Lower lobe of right lung (tissue), 2 donors: ENCODE measurements at regions not wholly inside any gene's neighbourhood (a gene's known extent, or its start where the extent isn't known, plus 50 kb on each side); places are given as distances from the start of the nearest gene placed in this dataset.

Experiments
- ATAC-seq, 2 donors: fragments of 200-7000 bp; cut with Tn5 transposase; one replicate each; pipeline ENCODE4 v1.9.1; 2020 to 2022; ENCODE audit warnings: mild to moderate bottlenecking in 2 of 2, moderate library complexity in 2 of 2
- DNase-seq: peaks from one replicate; pipeline ENCODE4 v3.0.0-alpha.2; 2020
- H3K27ac ChIP-seq: fragments of 200-600 bp; one replicate; pipeline ENCODE4 v1.8.0; 2022
- H3K27me3 ChIP-seq: fragments of 200-600 bp; one replicate; pipeline ENCODE4 v1.8.0; 2022; ENCODE audit warnings: low read depth
- H3K36me3 ChIP-seq: fragments of 200-600 bp; one replicate; pipeline ENCODE4 v1.8.0; 2022; ENCODE audit warnings: mild to moderate bottlenecking
- H3K4me1 ChIP-seq: fragments of 200-600 bp; one replicate; pipeline ENCODE4 v1.8.0; 2022
- H3K4me3 ChIP-seq: fragments of 200-600 bp; one replicate; pipeline ENCODE4 v1.8.0; 2022; ENCODE audit warnings: mild to moderate bottlenecking
- H3K9me3 ChIP-seq: fragments of 200-600 bp; one replicate; pipeline ENCODE4 v1.8.0; 2022
- intact Hi-C: fragments of 100-400 bp; cut with DNase I; formaldehyde crosslinking; loops from one replicate; pipeline ENCODE4 v1.11.0; 2022
- TF ChIP-seq, protein P1 (sequence below): fragments of 200-600 bp; IDR thresholded peaks from one replicate; pipeline ENCODE4 v1.8.0; 2022; ENCODE audit warnings: antibody characterized with exemption, mild to moderate bottlenecking
- donor health status: DM: no; HTN: yes; CAD: no; lungs with severe emphysema.

DNA sequence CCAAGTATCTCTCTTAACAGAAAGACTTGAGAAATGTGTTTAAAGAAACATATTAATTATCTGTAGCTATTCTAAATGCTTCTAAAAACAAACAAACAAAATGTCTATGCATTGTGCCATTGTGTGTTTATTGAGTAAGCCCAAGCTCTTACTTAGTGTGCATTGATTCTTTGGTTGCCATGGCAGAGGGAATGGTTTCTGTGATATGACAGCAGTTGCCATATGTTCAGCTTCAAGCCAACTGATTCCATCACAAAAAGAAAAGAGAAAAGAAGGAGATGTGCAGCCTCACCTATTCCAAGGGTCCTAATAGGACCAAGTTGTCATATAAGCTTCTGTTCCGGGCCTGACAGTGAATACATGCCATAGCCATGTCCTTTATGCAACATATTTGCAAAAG lies 457.5 kb downstream of the TOX3 start:
- intact Hi-C loops: no loop called here
- TF ChIP-seq, protein P1, sequence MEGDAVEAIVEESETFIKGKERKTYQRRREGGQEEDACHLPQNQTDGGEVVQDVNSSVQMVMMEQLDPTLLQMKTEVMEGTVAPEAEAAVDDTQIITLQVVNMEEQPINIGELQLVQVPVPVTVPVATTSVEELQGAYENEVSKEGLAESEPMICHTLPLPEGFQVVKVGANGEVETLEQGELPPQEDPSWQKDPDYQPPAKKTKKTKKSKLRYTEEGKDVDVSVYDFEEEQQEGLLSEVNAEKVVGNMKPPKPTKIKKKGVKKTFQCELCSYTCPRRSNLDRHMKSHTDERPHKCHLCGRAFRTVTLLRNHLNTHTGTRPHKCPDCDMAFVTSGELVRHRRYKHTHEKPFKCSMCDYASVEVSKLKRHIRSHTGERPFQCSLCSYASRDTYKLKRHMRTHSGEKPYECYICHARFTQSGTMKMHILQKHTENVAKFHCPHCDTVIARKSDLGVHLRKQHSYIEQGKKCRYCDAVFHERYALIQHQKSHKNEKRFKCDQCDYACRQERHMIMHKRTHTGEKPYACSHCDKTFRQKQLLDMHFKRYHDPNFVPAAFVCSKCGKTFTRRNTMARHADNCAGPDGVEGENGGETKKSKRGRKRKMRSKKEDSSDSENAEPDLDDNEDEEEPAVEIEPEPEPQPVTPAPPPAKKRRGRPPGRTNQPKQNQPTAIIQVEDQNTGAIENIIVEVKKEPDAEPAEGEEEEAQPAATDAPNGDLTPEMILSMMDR: no peak
- Histone ChIP-seq H3K27ac (no peak overlapping the region), H3K4me3 (no peak overlapping the region), H3K4me1 (no peaks in the 10 kb centered on the region), H3K36me3 (no peaks in the 10 kb centered on the region), H3K9me3 (no peaks in the 10 kb centered on the region), H3K27me3 (no peaks in the 10 kb centered on the region)
- ATAC-seq (no peak), DNase-seq (no peak)

DNA sequence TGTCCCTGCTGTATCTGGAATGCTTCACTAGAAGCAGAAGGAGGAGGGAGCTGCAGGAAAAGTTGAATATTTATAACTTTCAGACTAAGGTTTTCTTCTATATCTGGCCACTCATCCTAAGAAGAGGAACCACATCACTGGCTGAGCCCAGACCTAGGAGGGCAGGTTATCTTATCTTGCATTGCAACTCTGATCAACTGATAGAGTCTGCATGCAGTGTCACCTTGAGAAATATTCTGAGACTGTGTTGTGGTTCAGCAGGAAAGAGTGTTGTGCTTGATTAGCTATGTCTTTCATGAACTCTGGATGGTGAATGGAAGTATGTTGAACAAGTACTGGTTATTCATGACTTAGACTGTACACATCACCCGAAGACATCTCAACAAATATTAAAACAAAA lies 460.0 kb downstream of the TOX3 start:
- no peak for DNase-seq
- Histone ChIP-seq H3K27me3 (no peaks in the 10 kb centered on the region), H3K36me3 (no peaks in the 10 kb centered on the region), H3K27ac (no peak overlapping the region), H3K4me3 (no peak overlapping the region), H3K4me1 (no peaks in the 10 kb centered on the region), H3K9me3 (no peaks in the 10 kb centered on the region)
- intact Hi-C loops: no loop called here
- TF ChIP-seq, protein P1: no peak
- no peak for ATAC-seq

DNA sequence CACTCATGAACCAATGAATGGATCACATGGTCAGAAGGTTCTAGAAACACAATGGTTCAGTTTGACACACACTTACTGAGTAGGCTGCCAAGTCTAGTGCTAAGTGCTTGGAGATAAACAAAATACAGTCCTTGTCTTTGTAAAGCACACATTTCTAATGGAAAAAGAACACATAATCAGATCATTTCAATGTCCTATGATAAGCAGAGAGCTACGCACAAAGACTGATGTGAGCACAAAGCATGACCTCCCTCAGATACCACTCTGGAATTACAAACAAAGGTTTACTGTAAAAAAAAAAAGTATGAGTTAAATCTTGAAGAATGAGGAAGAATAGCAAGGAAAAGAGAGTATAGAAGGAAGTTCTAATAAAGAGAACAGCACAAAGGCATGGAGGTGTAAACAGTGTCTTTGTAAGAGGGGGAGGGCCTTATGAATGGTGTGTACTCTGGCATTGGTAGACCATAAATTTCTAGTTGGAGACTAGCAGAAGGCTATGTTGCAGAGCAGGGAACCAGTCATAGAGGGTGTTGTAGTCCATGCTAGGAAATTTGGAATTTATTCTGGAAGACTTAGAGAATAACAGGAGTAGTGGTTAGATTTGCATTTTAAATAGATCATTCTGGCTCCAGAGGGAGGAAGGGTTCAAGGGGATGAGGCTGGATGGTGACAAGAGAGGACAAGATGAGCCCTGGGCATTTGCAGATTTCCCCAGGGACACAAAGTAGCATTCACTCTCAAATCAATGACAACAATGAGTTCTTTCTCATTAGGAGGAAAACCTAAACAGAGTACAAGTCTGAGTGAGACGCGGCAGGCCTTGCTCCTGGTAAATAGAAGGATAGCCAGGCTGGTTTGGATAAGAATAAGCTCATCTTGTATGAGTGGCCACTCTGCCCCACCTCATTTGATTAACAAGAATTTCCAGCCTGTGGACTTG lies 468.0 kb downstream of the TOX3 start:
- no peaks in the 10 kb centered on the region for H3K27me3 ChIP-seq
- no peaks in the 10 kb centered on the region for H3K4me1 ChIP-seq
- H3K4me3 ChIP-seq: no peak overlapping the region
- intact Hi-C loops: no loop called here
- no peak for DNase-seq
- TF ChIP-seq, protein P1: no peak
- no peak overlapping the region for H3K27ac ChIP-seq
- ATAC-seq: peak in 1 of 2 donors; percentile 30
- no peaks in the 10 kb centered on the region for H3K36me3 ChIP-seq
- H3K9me3 ChIP-seq: no peaks in the 10 kb centered on the region

DNA sequence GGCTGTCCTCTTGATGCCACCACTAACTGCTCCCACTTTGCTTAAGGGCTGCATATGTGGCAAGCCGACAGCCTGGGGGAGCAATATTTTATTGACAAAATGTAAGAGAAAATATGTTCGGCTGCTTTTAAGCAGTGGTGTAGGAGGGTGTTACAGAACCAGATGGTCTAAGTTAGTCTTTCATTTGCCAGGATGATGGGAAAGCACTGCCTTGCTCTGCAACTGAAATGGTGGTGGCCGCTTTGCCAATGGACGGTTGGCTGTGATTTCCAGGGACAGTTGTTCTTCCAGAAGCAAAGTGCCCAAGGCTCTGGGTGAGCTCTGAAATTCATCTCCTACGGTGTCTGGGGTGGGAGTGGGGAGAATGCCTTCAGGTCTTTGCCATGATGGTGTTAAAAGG lies 469.3 kb downstream of the TOX3 start:
- intact Hi-C loops: no loop called here
- TF ChIP-seq, protein P1: no peak
- H3K27ac ChIP-seq: no peak overlapping the region

DNA sequence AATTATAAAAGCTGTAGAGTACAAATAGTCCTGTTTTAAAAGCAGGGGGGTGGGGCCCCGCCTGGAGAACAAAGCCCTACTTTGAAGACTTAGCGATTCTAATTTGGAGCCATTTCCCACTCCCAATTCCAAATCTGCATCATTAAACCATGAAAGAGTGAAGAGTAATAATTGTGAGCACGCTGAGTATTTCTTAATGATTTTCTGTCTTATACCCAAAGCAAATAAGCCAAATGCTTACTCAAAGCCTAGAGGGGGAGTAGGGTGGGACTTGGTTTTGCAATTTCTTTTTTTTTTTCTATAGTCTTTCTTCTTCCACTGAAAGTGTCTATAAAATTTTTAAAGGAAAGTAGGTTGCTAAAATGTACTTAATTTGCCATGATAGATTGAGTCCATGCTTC lies 470.1 kb downstream of the TOX3 start:
- no peaks in the 10 kb centered on the region for H3K27me3 ChIP-seq
- intact Hi-C loops: no loop called here
- no peak overlapping the region for H3K27ac ChIP-seq
- DNase-seq (no peak), ATAC-seq (no peak)
- no peak overlapping the region for H3K4me3 ChIP-seq
- TF ChIP-seq, protein P1: no peak
- H3K4me1 ChIP-seq: no peaks in the 10 kb centered on the region
- H3K9me3 ChIP-seq: no peaks in the 10 kb centered on the region
- H3K36me3 ChIP-seq: no peaks in the 10 kb centered on the region

More for the DNA sequence above, 469.3 kb downstream of the TOX3 start:
- no peaks in the 10 kb centered on the region for H3K27me3 ChIP-seq
- no peaks in the 10 kb centered on the region for H3K36me3 ChIP-seq
- DNase-seq (no peak), ATAC-seq (no peak)
- no peaks in the 10 kb centered on the region for H3K9me3 ChIP-seq
- H3K4me3 ChIP-seq: no peak overlapping the region
- no peaks in the 10 kb centered on the region for H3K4me1 ChIP-seq
